ENCODE measurements at regions not wholly inside any gene's neighbourhood (a gene's known extent, or its start where the extent isn't known, plus 50 kb on each side); places are given as distances from the start of the nearest gene placed in this dataset.

- Histone ChIP-seq H2AFZ (ENCODE audit: low read depth) (no peak overlapping the region), H3K4me2 (no peak overlapping the region), H3K79me2 (ENCODE audit: insufficient read depth, low read depth) (no peaks in the 10 kb centered on the region), H3K4me3 (IDR thresholded peaks at IDR 0.05; ENCODE audit: insufficient read depth, low read depth, low read length) (no peak overlapping the region), H3K27ac (no peak overlapping the region), H3K4me1 (ENCODE audit: low read depth, poor library complexity, severe bottlenecking) (peaks cover under 1% of the 10 kb centered on the region), H3K27me3 (ENCODE audit: insufficient read depth, low read depth) (no peaks in the 10 kb centered on the region), H4K20me1 (ENCODE audit: insufficient read depth) (no peaks in the 10 kb centered on the region), H3K9ac (no peak overlapping the region), H3K36me3 (ENCODE audit: insufficient read depth) (no peaks in the 10 kb centered on the region)
- TF ChIP-seq CTCF (conservative IDR thresholded peaks at IDR 0.05; ENCODE audit: low read depth, low read length), result no peak
Observed at GRCh38 chr2:20557226-20557625, 93.7 kb downstream of the HS1BP3 start.

- Histone ChIP-seq H3K4me3 (IDR thresholded peaks at IDR 0.05; ENCODE audit: insufficient read depth, low read depth, low read length) (no peak overlapping the region), H3K4me1 (ENCODE audit: low read depth, poor library complexity, severe bottlenecking) (no peaks in the 10 kb centered on the region)
Observed at GRCh38 chr2:20557635-20558034, 93.3 kb downstream of the HS1BP3 start.

GRCh38 chr2:20558391-20559150, 92.3 kb downstream of the HS1BP3 start:
- no peaks in the 10 kb centered on the region for H3K36me3 ChIP-seq (ENCODE audit: insufficient read depth)
- H3K4me2 ChIP-seq, result no peak overlapping the region
- no peak overlapping the region for H3K9ac ChIP-seq
- no peaks in the 10 kb centered on the region for H3K27me3 ChIP-seq (ENCODE audit: insufficient read depth, low read depth)
- no peaks in the 10 kb centered on the region for H3K79me2 ChIP-seq (ENCODE audit: insufficient read depth, low read depth)
- H2AFZ ChIP-seq (ENCODE audit: low read depth), result no peak overlapping the region
- H3K27ac ChIP-seq, result no peak overlapping the region
- H4K20me1 ChIP-seq (ENCODE audit: insufficient read depth), result no peaks in the 10 kb centered on the region
- TF ChIP-seq CTCF (conservative IDR thresholded peaks at IDR 0.05; ENCODE audit: low read depth, low read length), result no peak
- H3K4me3 ChIP-seq (IDR thresholded peaks at IDR 0.05; ENCODE audit: insufficient read depth, low read depth, low read length), result no peak overlapping the region
- no peaks in the 10 kb centered on the region for H3K4me1 ChIP-seq (ENCODE audit: low read depth, poor library complexity, severe bottlenecking)

More at GRCh38 chr2:20557635-20558034, 93.3 kb downstream of the HS1BP3 start:
- Histone ChIP-seq H3K27ac (no peak overlapping the region), H4K20me1 (ENCODE audit: insufficient read depth) (no peaks in the 10 kb centered on the region), H3K36me3 (ENCODE audit: insufficient read depth) (no peaks in the 10 kb centered on the region), H3K27me3 (ENCODE audit: insufficient read depth, low read depth) (no peaks in the 10 kb centered on the region), H3K79me2 (ENCODE audit: insufficient read depth, low read depth) (no peaks in the 10 kb centered on the region), H3K9ac (no peak overlapping the region), H3K4me2 (no peak overlapping the region), H2AFZ (ENCODE audit: low read depth) (no peak overlapping the region)
- no peak for TF ChIP-seq CTCF (conservative IDR thresholded peaks at IDR 0.05; ENCODE audit: low read depth, low read length)

- Histone ChIP-seq H3K27ac (no peak overlapping the region), H3K36me3 (ENCODE audit: insufficient read depth) (no peaks in the 10 kb centered on the region), H3K79me2 (ENCODE audit: insufficient read depth, low read depth) (no peaks in the 10 kb centered on the region), H3K9ac (no peak overlapping the region), H2AFZ (ENCODE audit: low read depth) (no peak overlapping the region), H3K4me1 (ENCODE audit: low read depth, poor library complexity, severe bottlenecking) (no peaks in the 10 kb centered on the region), H3K27me3 (ENCODE audit: insufficient read depth, low read depth) (no peaks in the 10 kb centered on the region), H4K20me1 (ENCODE audit: insufficient read depth) (no peaks in the 10 kb centered on the region), H3K4me3 (IDR thresholded peaks at IDR 0.05; ENCODE audit: insufficient read depth, low read depth, low read length) (no peak overlapping the region), H3K4me2 (no peak overlapping the region)
- no peak for TF ChIP-seq CTCF (conservative IDR thresholded peaks at IDR 0.05; ENCODE audit: low read depth, low read length)
Observed at GRCh38 chr2:20559277-20559676, 91.6 kb downstream of the HS1BP3 start.
